HG03066 (cell line): ENCODE measurements at regions not wholly inside any gene's neighbourhood (a gene's known extent, or its start where the extent isn't known, plus 50 kb on each side); places are given as distances from the start of the nearest gene placed in this dataset.

Experiments
- ATAC-seq: cut with Tn5 transposase; IDR thresholded peaks from one replicate; pipeline ENCODE4 v1.9.1; 2021; ENCODE audit warnings: low read depth; ENCODE audit not compliant: unreplicated experiment

DNA sequence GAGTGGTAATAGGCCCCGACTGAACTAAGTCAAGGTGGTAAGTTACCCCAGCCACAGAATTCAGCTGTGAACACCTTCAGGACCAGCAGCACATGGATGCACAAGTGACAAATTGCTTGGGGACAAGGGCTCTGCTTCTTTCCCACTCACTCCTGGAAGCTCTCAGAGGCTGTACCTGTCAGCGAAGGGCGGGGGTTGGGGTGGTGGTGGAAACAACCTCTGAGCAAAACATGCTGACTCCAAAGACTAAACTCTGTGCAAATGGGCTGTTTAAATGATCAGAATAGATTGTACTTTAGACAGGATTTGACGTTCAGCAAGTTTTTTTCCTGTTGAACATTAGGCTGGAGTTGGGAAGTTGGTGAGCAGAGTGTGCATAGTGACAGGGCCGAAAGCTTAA is 544.5 kb upstream of the ZNF608 start:
- no peak for ATAC-seq

DNA sequence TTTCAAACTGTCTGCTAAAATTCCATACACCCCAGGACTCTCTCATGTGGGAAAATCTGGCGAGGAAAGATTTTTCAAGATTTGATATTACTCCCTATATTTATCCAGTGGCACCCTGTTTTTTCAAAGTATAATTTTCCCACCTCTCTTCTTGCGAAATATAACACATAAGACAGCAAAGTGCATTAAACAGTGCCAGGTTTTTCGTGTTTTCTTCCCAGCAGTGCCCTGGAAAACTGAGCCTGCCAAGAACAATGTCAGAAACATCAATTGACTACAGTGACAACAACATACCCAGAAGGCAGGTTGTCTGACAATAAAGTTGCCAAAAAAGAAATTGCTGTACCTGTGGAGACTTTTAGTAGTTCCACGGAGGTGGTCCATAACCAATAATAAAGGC is 545.0 kb upstream of the ZNF608 start:
- ATAC-seq: no peak

DNA sequence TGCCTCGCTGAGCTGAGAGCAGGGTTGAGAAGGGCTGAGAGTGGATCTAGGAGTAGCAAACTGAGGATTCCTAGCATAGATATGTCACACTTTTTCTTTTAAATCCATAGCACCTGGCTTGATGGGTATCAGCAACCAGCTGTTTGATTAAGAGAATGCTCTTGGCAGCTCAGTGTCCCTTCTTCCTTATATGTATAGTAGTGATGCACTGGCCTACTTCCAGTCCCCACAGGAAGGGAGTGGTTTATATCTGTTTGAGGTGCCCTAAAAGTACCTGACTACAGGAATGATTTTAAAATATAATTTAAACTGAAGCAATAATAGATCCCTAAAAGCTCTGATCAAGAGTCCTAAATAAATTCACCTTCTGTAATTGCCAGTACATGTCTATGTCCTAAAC is 546.8 kb upstream of the ZNF608 start:
- no peak for ATAC-seq

DNA sequence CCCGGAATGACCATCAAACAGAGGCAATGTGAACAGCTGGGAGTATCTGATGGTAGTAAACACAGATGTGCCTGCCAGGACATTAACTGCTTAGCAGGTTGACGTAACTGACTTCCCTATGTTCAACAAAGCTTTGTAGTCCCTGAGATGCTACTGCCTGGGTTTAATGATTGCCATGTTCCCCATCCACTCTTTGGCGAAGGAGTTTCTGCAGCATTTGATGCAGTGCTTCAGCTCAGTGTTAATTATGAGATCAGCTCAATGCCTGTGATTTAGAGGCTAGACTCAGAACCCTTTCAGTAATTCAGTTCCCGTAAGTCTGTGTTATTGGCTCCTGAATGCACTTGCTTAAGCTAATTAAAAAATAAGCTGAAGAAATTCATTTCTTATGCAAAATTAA is 547.3 kb upstream of the ZNF608 start:
- ATAC-seq: no peak

DNA sequence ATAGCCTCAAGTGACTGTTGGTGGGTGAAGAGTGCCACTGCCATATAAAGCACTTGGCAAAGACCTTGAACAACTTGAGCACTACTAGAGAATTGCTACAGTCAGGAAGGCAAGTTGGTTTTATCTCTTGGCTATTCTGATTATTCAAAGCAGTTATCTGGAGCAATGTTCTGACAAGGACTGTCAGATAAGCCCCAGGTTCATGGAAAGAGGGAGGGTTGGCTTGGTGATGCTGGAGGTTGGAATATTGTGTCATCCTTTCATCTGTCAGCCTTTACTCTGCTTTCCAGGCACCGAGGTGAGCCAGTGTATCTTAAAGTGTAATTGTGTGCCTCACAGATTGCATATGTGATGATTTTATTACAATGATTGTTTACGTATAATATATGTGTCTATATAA is 548.4 kb upstream of the ZNF608 start:
- no peak for ATAC-seq

DNA sequence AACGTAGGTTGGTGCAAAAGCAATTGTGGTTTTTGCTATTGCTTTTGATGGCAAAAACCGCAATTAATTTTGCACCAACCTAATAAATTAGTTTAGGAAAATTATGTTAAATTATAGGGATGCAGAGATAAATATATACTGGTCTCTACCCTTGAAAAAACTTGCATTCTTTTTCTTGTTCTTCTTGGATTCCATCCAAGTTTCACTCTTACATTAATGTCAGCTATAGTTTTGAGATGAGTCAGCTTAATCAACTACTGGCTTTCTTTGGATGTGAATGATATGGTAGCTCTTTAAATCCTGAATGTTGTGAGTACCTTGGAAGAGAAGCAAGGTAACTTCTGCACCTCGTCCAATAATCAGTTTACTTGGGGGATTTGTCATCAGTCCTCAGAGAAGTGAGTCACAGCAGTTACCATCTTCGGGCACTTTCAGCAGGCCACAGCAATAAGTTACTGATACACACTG is 549.0 kb upstream of the ZNF608 start:
- no peak for ATAC-seq

DNA sequence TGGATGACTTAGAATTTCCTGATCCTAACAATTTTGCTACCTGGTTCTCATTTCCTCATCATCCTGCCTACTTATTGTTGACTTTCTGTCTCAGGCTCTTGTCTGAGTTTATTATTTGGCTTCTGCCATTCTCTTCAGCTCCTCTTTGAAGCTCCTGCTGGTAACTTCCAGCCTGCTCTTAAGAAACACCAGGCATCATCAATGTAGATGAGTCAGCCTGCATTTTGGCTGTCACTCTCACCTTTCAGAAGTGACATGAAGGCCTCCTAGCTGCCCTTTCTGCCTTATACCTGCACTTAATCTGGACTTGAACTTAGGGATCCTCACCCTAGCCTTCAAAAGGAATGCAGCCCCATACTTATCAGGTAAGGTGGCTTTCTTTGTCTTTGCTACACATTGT is 551.8 kb upstream of the ZNF608 start:
- no peak for ATAC-seq

DNA sequence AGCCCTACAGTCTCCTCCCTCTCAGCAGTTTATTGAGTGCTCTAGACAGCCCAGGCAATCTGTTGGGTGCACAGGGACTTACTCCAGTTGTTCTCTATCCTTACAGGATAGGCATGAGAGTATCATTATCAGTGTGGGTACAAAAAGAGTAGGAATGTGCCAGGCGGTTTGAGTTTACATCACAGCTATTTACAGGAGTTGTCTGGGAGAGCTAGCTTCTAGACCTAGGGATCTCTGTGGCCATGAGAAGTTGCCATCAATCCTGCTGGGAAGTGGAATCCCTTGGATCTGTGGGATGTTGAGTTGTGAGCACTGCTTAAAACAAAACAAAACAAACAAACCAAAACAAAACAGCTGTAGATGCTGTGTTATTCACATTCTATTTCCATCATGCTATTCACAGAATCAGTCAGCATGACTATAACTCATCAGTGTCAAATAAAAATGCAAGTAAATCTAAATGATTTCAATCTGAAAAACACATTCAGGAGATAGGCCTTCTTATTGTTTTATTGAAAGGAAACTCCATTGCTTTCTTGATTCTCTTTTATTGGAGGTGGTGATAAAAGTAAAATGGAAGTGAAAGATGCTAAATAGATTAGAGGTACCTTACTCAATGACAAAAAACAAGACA is 552.4 kb upstream of the ZNF608 start:
- no peak for ATAC-seq

DNA sequence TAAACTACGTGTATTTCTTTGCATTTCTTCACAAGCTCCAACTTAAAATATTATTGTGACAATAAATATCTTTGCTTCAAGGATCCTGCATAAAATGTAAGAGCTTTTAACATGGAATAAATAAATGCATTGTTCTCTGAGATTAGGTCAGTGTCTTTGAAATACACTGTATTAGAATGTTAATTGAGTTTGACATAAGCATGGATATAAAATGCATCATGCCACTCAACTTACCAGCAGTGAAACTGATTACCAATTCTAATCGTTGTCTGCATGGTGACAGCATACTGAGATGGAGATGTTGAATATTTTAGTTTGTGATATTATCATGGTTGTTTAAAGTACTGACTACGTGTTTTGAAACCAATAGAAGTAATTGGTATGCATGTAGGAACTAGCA is 555.3 kb upstream of the ZNF608 start:
- ATAC-seq: no peak

DNA sequence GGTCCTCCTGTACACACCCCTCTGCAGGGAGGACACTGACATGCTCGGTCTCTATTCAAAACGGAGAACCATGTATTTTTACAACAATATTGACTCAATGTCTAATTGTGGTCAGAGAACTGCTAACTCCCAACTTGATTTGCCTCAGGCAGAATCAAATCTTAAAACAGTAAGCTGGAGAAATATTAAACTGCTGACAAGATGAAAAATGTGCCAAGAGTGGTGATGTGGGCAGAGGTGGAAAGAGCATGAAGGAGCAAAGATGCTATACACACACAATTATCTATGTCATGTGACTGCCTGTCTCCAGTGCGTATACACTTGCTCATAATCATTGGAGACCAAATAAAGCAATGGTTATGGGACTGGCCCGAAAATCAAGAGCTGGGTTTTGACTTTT is 556.1 kb upstream of the ZNF608 start:
- ATAC-seq: no peak

DNA sequence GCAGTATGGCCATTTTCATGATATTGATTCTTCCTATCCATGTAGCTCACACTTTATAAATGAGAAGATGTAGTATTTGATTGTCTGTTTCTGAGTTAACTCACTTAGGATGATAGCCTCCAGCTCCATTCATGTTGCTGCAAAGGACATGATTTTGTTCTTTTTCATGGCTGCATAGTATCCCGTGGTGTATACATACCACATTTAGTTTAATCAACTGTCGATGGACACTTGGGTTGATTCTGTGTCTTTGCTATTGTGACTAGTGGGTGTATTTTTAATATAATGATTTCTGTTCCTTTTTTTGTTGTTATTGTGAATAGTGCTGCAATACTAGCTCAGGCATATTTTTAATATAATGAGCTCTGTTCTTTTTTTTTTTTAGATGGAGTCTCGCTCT is 560.3 kb upstream of the ZNF608 start:
- ATAC-seq: no peak

DNA sequence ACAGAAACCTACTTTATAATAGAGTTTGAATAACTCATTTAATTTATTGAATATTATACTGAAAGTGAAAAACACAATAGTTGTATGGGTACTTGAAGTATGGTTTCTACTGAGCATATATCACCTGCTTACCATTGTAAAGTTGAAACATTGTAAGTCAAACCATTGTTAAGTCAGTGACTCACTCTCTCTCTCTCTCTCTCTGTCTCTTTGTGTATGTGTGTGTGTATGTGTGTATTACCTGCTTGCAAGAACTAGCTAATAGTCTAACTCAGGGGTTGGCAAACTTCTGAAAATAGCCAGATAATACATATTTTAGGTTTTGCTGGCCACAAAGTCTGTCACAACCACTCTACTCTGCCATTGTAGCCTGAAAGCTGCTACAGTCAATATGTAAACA is 564.3 kb upstream of the ZNF608 start:
- no peak for ATAC-seq

DNA sequence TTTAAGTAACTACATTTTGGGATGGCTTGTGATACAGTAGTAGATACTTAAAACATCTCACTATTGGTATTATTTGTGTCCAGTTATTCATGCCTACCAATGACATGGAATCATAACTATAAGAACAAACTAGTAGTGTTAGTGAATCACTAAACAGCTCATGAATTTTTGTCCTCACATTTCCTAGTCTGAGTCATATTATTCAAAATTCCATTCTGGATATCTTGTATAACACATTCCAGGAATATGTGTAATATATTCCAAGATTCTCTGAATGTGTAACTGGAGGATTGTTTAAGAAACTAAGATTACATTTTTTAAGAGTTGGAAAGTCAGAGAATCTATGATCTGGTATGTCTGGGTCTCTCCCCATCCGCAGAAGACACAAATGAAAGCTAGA is 565.3 kb upstream of the ZNF608 start:
- no peak for ATAC-seq

DNA sequence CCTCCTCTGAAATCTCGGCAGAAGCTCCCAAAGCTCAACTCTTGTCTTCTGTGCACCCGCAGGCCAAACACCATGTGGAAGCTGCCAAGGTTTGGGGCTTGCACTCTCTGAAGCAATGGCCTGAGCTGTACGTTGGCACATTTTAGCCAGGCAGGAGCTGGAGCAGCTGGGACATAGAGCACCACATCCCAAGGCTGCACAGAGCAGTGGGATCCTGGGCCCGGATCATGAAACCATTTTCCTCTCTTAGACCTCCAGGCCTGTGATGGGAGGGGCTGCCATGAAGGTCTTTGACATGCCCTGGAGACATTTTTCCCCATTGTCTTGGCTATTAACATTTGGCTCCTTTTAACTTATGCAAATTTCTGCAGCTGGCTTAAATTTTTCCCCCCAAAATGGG is 567.1 kb upstream of the ZNF608 start:
- ATAC-seq: no peak

DNA sequence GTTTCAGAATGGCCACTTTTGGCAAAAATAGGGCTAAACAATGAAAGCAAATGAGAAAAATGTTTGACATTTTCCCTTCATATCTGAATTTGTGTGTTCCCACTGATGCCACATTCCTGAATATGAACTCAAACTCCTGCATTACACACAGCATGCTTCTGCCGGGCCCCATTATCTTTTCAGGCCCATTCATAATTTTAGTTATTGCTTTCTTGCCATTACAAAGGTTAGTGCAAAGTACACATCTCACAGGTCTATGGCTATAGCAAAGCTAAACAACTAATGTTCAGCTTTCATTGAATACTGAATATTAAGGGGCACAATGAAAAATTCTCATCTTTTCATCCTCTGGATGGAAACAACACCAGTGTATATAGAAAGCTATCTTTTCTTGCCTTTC is 568.9 kb upstream of the ZNF608 start:
- no peak for ATAC-seq

DNA sequence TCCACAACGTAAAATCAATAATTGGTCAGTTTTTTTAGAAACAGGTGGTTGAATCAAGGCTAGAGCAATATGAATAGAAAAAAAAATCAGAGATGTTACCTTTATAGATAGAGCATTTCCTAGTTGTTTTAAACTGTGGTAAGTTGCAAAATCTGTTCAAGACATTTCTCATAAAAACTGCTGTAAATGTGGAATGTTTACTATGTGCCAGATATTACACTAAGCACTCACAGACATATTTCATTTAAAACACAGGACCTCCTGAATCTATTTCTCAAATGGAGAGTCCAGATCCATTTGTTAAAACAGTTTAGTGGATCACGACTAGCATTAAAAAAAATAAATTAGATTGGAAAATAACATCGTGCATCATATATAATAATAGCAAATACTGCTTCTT is 570.0 kb upstream of the ZNF608 start:
- no peak for ATAC-seq

DNA sequence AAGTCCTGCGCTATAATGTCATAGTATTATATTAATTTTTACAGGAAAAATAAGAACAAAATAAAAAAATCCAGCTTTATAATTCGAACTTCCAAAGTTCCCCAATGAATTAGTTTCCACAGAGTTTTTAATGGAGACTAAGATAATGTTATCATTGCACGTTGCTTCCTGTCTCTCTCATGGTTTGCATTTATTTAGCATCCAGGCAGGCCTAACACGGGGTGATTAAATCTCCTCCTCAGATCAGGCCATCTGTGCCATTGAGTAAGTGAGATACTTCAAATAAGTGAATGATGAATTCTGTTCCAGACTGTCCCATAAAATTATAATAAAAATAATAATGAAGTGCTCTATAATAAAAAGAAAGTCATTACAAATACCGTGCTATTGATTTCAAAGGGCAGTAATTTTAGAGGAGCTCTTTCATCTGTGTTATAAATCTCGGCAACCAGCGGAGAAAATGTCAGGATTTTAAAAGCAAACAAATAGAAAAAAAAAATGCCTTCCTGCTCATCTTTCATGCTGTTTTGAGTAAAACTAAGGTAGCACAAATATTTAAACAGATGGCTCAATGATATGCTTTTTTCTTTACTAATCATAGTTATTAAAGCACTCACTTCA is 570.6 kb upstream of the ZNF608 start:
- no peak for ATAC-seq

DNA sequence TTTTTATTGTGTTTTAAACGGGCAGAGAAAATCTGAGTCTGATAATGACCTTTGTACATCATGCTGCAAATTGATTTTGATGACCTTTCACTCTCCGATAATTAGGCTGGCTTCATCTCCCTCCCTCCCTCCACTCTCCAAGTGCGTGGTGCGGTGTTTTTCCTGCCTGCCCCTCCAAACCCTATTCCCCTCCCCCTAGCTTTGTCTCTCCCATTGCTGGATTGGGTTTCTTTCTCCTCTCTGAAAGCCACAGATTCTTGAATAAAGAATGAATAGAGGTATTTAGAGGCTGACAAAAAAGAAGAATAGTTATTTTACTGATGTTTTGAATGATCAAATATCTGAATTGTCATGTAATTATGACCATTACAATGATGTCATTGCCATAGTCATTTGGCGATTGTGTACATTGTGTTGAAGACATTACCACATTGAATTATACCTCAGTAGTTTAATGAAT is 571.1 kb upstream of the ZNF608 start:
- ATAC-seq: no peak

DNA sequence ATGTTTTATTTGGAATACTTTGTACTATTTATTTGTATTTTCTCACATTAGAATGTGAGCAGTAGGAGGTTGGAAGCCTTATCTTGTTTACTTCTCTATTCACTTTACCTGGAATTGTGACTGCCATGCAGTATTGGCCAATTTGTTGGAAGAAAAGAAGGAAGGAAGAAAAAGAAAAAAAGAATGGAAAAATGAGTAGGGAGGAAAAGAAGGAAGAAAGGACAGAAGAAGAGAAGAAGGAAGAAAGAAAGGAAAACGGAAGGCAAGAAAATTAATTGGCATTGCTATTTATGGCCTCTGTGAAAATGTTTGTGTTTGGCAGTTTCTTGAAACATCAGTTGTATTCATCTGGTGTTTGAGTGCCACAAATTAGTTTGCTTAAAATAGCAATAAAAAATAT is 575.2 kb upstream of the ZNF608 start:
- ATAC-seq: no peak

DNA sequence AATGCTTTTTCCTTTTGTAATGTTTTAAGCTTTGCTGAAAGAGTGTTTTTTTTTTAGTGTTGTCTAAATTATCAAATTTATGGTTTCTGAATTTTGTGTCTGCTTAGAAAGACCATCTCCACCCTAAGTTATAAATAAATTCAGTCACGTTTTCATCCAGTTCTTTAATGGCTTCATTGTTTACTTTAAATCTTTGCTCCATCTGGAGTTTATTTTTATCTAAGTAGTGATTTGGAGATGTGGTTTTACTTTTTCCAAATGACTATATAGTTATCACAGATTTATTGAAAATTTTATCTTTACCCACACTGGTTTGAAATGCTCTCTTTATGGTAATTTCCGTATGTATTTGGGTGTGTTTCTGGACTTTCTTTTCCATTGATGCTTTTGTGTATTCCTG is 577.2 kb upstream of the ZNF608 start:
- ATAC-seq: no peak

DNA sequence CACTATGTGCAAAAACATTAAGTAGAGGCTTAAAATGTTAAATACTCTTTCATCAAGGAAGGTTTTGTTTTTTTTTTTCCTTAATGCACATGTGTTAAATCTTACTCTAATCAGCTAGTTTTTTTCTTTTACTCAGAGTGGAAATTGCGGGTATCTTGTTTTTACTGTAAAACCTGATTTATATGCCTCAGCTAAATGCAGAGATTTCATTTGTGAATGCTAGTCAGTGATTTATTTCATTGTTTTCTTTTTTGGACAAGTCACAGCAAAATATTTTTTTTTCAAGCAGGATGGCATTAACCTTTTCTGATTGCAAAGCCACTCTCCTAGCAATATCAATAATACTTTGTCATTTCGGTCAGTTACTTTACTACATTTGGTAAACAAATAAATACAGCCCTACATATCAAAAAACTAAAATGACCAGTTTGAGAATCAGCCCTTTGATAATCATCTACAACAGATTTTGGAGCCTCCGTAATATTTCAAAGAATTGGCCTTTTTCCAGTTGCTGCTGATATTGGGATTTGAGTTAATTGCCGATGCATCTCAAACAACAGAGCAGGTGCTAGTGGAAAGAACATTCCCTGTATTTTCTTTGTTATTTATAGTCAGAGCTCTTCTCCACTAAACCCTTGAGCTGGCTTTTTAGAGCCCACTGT is 579.2 kb upstream of the ZNF608 start:
- ATAC-seq: no peak

DNA sequence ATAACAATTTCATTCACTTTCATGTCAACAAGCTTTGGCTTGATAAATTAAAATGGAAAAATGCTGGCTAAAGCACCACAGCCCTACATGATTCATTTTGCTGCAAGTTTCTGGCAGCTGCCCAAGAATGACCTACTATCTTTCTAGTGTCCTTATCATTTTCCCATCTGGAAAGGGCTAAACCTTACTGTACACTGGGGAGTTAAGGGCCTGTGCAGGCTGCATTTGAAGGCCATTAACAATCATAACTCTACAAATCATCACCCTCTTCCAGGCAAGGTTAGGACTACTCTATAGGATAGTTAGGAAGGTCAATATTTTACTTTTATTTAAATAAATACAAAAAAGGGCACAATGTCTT is 579.7 kb upstream of the ZNF608 start:
- ATAC-seq: no peak
